ENCODE measurements at regions not wholly inside any gene's neighbourhood (a gene's known extent, or its start where the extent isn't known, plus 50 kb on each side); places are given as distances from the start of the nearest gene placed in this dataset.

- H3K4me3 ChIP-seq (ENCODE audit: low read depth, low read length): no peak overlapping the region
- DNase-seq (ENCODE audit: low read depth): no peak
- TF ChIP-seq, protein P1, sequence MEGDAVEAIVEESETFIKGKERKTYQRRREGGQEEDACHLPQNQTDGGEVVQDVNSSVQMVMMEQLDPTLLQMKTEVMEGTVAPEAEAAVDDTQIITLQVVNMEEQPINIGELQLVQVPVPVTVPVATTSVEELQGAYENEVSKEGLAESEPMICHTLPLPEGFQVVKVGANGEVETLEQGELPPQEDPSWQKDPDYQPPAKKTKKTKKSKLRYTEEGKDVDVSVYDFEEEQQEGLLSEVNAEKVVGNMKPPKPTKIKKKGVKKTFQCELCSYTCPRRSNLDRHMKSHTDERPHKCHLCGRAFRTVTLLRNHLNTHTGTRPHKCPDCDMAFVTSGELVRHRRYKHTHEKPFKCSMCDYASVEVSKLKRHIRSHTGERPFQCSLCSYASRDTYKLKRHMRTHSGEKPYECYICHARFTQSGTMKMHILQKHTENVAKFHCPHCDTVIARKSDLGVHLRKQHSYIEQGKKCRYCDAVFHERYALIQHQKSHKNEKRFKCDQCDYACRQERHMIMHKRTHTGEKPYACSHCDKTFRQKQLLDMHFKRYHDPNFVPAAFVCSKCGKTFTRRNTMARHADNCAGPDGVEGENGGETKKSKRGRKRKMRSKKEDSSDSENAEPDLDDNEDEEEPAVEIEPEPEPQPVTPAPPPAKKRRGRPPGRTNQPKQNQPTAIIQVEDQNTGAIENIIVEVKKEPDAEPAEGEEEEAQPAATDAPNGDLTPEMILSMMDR (conservative IDR thresholded peaks at IDR 0.05; ENCODE audit: low read depth, low read length): no peak
These were observed 193.2 kb upstream of the SALL4 start for GRCh38 chr20:51995551-51995951.

DNA sequence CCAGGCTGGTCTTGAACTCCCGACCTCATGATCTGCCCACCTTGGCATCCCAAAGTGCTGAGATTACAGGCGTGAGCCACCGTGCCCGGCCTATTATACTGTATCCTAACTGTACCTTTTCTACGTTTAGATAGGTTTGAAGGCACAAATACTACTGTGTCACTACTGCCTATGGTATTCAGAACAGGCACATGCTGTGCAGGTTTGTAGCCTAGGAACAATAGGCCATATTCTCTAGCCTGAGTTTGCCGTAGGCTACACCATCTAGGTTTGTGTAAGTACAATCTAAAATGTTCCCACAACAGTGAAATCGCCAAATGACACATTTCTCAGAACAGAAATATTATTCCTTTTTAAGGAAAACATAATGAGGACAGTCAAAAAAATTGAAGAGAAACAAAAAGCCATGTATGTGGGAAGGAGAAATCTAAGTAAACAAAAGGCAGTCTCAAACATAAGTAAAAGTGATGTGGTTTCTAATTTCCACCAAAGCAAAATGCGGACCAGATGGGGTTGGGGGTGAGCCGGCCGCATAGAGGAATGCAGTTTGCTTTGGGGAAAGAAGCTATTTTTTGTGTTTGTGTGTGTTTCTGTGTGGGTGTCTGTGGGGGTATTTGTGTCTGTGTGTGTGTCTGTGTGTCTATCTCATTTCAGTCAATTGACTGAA, 192.6 kb upstream of the SALL4 start:
- TF ChIP-seq, protein P1 (conservative IDR thresholded peaks at IDR 0.05; ENCODE audit: low read depth, low read length): no peak
- DNase-seq (ENCODE audit: low read depth): no peak
- no peak overlapping the region for H3K4me3 ChIP-seq (ENCODE audit: low read depth, low read length)

DNA sequence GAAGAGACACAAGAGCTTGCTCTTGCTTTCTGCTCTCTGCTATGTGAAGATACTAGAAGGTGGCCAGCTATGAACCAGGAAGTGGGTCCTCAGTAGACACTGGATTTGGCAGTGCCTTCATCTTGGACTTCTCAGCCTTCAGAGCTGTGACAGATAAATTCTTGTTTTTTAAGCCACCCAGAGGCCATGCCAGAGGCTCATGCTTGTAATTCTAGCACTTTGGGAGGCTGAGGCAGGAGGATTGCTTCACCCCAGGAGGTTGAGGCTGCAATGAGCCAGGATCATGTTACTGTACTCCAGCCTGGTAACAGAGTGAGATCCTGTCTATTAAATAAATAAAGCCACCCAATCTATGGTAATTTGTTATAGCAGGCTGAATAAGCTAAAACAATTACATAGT, 185.5 kb upstream of the SALL4 start:
- TF ChIP-seq, protein P1 (conservative IDR thresholded peaks at IDR 0.05; ENCODE audit: low read depth, low read length): no peak
- no peak for DNase-seq (ENCODE audit: low read depth)
- H3K4me3 ChIP-seq (ENCODE audit: low read depth, low read length): no peak overlapping the region

DNA sequence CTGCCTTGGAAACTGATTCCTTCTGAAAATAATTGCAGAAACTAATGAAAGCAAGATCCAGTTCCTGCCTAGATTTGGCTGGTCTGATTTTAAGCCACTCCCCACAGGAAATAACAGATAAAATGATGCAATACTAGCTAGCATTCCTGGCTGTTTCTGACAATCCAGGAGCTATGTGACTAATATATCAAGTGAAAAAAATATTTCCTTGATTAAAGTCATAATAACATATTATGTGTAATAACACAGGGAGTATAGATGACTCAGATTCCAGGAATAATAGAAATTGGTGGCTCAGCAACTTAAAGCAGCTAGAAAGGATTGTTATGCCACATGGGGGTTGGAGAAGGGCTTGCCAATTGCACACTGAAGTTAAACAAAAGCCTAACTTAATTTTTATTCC, 182.7 kb upstream of the SALL4 start:
- TF ChIP-seq, protein P1 (conservative IDR thresholded peaks at IDR 0.05; ENCODE audit: low read depth, low read length): no peak
- no peak overlapping the region for H3K4me3 ChIP-seq (ENCODE audit: low read depth, low read length)
- peak; percentile 76 for DNase-seq (ENCODE audit: low read depth)

DNA sequence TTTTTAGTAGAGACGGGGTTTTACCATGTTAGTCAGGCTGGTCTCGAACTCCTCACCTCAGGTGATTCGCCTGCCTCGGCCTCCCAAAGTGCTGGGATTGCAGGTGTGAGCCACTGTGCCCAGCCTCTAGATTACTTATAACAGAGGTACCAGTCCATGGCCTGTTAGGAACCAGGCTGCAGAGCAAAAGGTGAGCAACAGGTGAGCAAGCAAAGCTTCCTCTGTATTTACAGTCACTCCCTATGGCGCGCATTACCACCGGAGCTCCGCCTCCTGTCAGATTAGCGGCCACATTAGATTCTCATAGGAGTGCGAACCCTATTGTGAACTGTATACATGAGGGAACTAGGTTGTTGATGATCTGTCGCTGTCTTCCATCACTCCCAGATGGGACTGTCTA, 178.0 kb upstream of the SALL4 start:
- TF ChIP-seq, protein P1 (conservative IDR thresholded peaks at IDR 0.05; ENCODE audit: low read depth, low read length): no peak
- DNase-seq (ENCODE audit: low read depth): no peak
- no peak overlapping the region for H3K4me3 ChIP-seq (ENCODE audit: low read depth, low read length)

- H3K4me3 ChIP-seq (ENCODE audit: low read depth, low read length): no peak overlapping the region
- TF ChIP-seq, protein P1 (conservative IDR thresholded peaks at IDR 0.05; ENCODE audit: low read depth, low read length): no peak
- no peak for DNase-seq (ENCODE audit: low read depth)
These were observed 176.9 kb upstream of the SALL4 start for GRCh38 chr20:51979226-51979625.

DNA sequence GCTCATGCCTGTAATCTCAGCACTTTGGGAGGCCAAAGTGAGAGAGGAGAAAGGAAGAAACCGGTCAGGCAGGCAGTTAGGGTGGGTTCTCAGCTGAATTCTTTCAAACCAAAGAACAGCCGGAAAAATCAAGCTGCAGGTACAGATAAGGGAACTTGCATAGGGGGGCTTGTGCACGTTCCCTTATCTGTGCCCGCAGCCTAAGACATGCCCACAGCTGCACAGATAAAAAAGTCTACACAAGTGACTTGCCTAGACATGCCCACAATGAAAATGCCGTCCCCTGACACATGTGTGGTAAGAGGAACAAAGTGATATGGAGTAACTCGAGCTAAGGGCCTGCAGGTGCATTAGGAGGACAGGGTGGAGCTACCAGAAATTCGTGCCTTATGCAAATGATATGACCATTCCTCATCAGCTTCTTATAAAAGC, 175.8 kb upstream of the SALL4 start:
- H3K4me3 ChIP-seq (ENCODE audit: low read depth, low read length): no peak overlapping the region
- TF ChIP-seq, protein P1 (conservative IDR thresholded peaks at IDR 0.05; ENCODE audit: low read depth, low read length): no peak

More for the DNA sequence above, 175.8 kb upstream of the SALL4 start:
- DNase-seq (ENCODE audit: low read depth): no peak
